Liver (tissue), 8 donors: ENCODE measurements at regions not wholly inside any gene's neighbourhood (a gene's known extent, or its start where the extent isn't known, plus 50 kb on each side); places are given as distances from the start of the nearest gene placed in this dataset.

Experiments used
- DNase-seq: peaks from one replicate; pipeline ENCODE4 v3.0.0-alpha.2; 2017; ENCODE audit warnings: low spot score
- H3K27ac ChIP-seq, 2 donors: one replicate each; pipeline ENCODE4 v1.7.0; 2013; ENCODE audit warnings: inconsistent platforms in 2 of 2, low read length in 2 of 2, control low read depth in 1 of 2, low read depth in 1 of 2, mild to moderate bottlenecking in 1 of 2
- H3K27me3 ChIP-seq, 4 donors: one replicate each; pipeline versions ENCODE4 v1.6.1 to v1.7.0; 2013; ENCODE audit warnings: low read length in 3 of 4, inconsistent platforms in 1 of 4, mild to moderate bottlenecking in 1 of 4, moderate library complexity in 1 of 4; ENCODE audit not compliant: control insufficient read depth in 4 of 4, insufficient read depth in 4 of 4
- H3K36me3 ChIP-seq, 4 donors: one replicate each; pipeline versions ENCODE4 v1.6.1 to v1.7.0; 2013; ENCODE audit warnings: low read length in 3 of 4, mild to moderate bottlenecking in 3 of 4, low read depth in 1 of 4, moderate library complexity in 1 of 4; ENCODE audit not compliant: control insufficient read depth in 4 of 4, insufficient read depth in 3 of 4
- H3K4me1 ChIP-seq, 4 donors: one replicate each; pipeline versions ENCODE4 v1.6.1 to v1.7.0; 2013; ENCODE audit warnings: low read length in 3 of 4, mild to moderate bottlenecking in 3 of 4, moderate library complexity in 1 of 4; ENCODE audit not compliant: control insufficient read depth in 4 of 4, insufficient read depth in 4 of 4
- H3K4me3 ChIP-seq, 3 donors: one replicate each; pipeline versions ENCODE4 v1.6.1 to v1.7.0; 2013; ENCODE audit warnings: low read length in 3 of 3, control low read depth in 1 of 3, low read depth in 1 of 3, mild to moderate bottlenecking in 1 of 3
- H3K9ac ChIP-seq, 2 donors: one replicate each; pipeline ENCODE4 v1.7.0; 2013; ENCODE audit warnings: low read length in 2 of 2, mild to moderate bottlenecking in 2 of 2, moderate library complexity in 2 of 2, control low read depth in 1 of 2, low read depth in 1 of 2
- H3K9me3 ChIP-seq, 4 donors: one replicate each; pipeline versions ENCODE4 v1.6.1 to v1.7.0; 2013; ENCODE audit warnings: low read length in 3 of 4; ENCODE audit not compliant: control insufficient read depth in 4 of 4
- ATF3 ChIP-seq: IDR thresholded peaks from 2 replicates; pipeline ENCODE4 v1.6.1; 2016; ENCODE audit warnings: antibody characterized with exemption
- CTCF ChIP-seq: fragments of 150-350 bp; IDR thresholded peaks from 2 replicates; pipeline ENCODE4 v1.5.1; 2017; ENCODE audit warnings: improper control_type of control experiment, low read depth, low read length; ENCODE audit not compliant: missing input control
- EGR1 ChIP-seq, 2 donors: IDR thresholded peaks; 2 replicates each; pipeline ENCODE4 v1.6.1; 2016 to 2018; ENCODE audit warnings: antibody characterized with exemption in 2 of 2, low read depth in 2 of 2
- FOXA1 ChIP-seq: IDR thresholded peaks from 2 replicates; pipeline ENCODE4 v1.6.1; 2016; ENCODE audit warnings: antibody characterized with exemption
- FOXA2 ChIP-seq: IDR thresholded peaks from 2 replicates; pipeline ENCODE4 v1.6.1; 2016; ENCODE audit warnings: antibody characterized with exemption
- GABPA ChIP-seq, 2 donors: IDR thresholded peaks in 1 of 2; conservative IDR thresholded peaks in 1 of 2; 2 replicates each; pipeline ENCODE4 v1.6.1; 2016; ENCODE audit warnings: antibody characterized with exemption in 2 of 2, mild to moderate bottlenecking in 1 of 2, moderate library complexity in 1 of 2
- HNF4A ChIP-seq, 2 donors: conservative IDR thresholded peaks; 2 replicates each; pipeline ENCODE4 v1.6.1; 2016; ENCODE audit warnings: antibody characterized with exemption in 2 of 2, mild to moderate bottlenecking in 2 of 2
- HNF4G ChIP-seq: IDR thresholded peaks from 2 replicates; pipeline ENCODE4 v1.6.1; 2016; ENCODE audit warnings: antibody characterized with exemption
- JUND ChIP-seq, 2 donors: IDR thresholded peaks; 2 replicates each; pipeline ENCODE4 v1.6.1; 2016; ENCODE audit warnings: antibody characterized with exemption in 2 of 2
- NR2F2 ChIP-seq: IDR thresholded peaks from 2 replicates; pipeline ENCODE4 v1.6.1; 2016; ENCODE audit warnings: antibody characterized with exemption
- RAD21 ChIP-seq, 2 donors: IDR thresholded peaks; 2 replicates each; pipeline ENCODE4 v1.6.1; 2016; ENCODE audit warnings: antibody characterized with exemption in 2 of 2, mild to moderate bottlenecking in 2 of 2
- REST ChIP-seq: IDR thresholded peaks from 2 replicates; pipeline ENCODE4 v1.6.1; 2016; ENCODE audit warnings: antibody characterized with exemption, mild to moderate bottlenecking
- RXRA ChIP-seq, 2 donors: IDR thresholded peaks; 2 replicates each; pipeline ENCODE4 v1.6.1; 2017 to 2018; ENCODE audit warnings: antibody characterized with exemption in 2 of 2, mild to moderate bottlenecking in 1 of 2
- SP1 ChIP-seq: IDR thresholded peaks from 2 replicates; pipeline ENCODE4 v1.6.1; 2018; ENCODE audit warnings: antibody characterized with exemption, mild to moderate bottlenecking
- TAF1 ChIP-seq: conservative IDR thresholded peaks from 2 replicates; pipeline ENCODE4 v1.6.1; 2016; ENCODE audit warnings: antibody characterized with exemption, mild to moderate bottlenecking
- YY1 ChIP-seq: IDR thresholded peaks from 2 replicates; pipeline ENCODE4 v1.6.1; 2016; ENCODE audit warnings: antibody characterized with exemption, mild to moderate bottlenecking
- ZBTB33 ChIP-seq: IDR thresholded peaks from 2 replicates; pipeline ENCODE4 v1.6.1; 2016; ENCODE audit warnings: antibody characterized with exemption
- whole genome bisulfite sequencing: extraction: QIAGEN DNeasy Blood & Tissue Kit; methylation state at CpG from one replicate; pipeline ENCODE4 v1.1.7; 2013; 5-methylcytosine and 5-hydroxymethylcytosine counted together
- donor health status: healthy.
- donor health status: healthy.
- donor health status: healthy.
- donor health status: healthy.
- donor health status: healthy.

DNA sequence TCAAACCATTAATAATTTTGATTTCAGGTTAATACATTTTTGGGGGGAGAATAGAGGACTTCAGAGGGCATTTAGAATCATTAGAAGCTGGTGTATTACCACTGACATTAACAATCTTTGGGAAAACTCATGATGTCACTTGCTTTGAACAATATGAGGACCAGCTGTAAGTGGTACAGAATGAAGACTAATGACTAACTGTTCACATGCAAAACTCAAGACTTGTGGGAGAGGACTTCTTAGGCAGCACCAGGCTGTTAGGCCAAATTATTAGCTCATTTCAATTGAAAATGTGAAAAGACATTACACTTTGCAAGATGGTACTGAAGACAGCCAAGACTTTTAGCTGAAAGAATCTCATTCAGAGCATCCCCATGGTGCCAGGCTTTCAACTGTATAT is 426.2 kb upstream of the ADAMTS9 start (continued):
- TF ChIP-seq GABPA (IDR thresholded peaks at IDR 0.05 in 1 of 2, conservative IDR thresholded peaks at IDR 0.05 in 1 of 2) (no peak), FOXA2 (no peak), ZBTB33 (no peak), RXRA (IDR thresholded peaks at IDR 0.05) (no peak), NR2F2 (no peak)

DNA sequence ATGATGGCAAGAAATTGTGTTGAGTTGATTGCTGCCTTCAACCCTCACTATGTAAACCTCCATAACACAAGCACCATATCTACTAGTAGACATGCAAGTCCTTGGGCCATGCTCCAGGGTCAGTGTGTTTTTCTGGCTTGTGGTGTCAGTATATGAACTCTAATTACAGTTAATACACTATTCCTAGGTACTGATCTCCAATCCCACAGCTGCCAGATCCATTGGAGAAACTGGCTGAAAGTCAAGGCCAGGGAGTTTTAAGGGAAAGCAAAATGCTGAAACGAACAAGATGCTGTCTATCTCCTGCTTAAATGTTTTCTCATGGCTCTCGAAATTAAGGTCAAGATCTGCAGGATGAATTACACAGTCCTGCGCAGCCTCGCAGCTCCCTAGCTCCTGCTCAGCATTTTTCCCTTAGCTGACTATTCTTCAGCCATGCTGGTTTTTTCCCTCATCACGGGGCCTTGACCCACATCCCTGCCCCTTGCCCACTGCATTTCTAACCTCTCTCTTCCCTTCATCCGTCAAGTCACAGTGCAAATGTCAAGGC is 425.0 kb upstream of the ADAMTS9 start:
- no peak for TF ChIP-seq TAF1
- no peak for TF ChIP-seq HNF4G
- no peak for TF ChIP-seq JUND (IDR thresholded peaks at IDR 0.05)
- TF ChIP-seq RAD21 (IDR thresholded peaks at IDR 0.05) = no peak
- TF ChIP-seq HNF4A (conservative IDR thresholded peaks at IDR 0.05) = no peak
- TF ChIP-seq ATF3 = no peak
- TF ChIP-seq EGR1 (IDR thresholded peaks at IDR 0.05; ENCODE audit: low read depth in 2 of 2) = no peak
- TF ChIP-seq SP1 = no peak
- no peak for TF ChIP-seq NR2F2
- no peak for TF ChIP-seq REST
- TF ChIP-seq FOXA1 = no peak
- TF ChIP-seq YY1 = no peak
- TF ChIP-seq GABPA (IDR thresholded peaks at IDR 0.05 in 1 of 2, conservative IDR thresholded peaks at IDR 0.05 in 1 of 2) = no peak
- TF ChIP-seq CTCF = no peak
- H3K4me1 ChIP-seq = no peaks in the 10 kb centered on the region
- H3K4me3 ChIP-seq = no peak overlapping the region
- H3K27ac ChIP-seq = no peak overlapping the region
- no peak for DNase-seq
- H3K27me3 ChIP-seq = peaks cover 0 to 2% (median 0%) of the 10 kb centered on the region in 4 donors
- H3K36me3 ChIP-seq = no peaks in the 10 kb centered on the region
- 79% methylated on average over 6 of the region's 6 CpGs for WGBS
- H3K9ac ChIP-seq = no peak overlapping the region
- peaks cover 0 to 1% (median 0%) of the 10 kb centered on the region in 4 donors for H3K9me3 ChIP-seq
